SK-N-SH treated with all-trans-retinoic acid at 6 μM for 48 hours (cell line): ENCODE measurements at regions not wholly inside any gene's neighbourhood (a gene's known extent, or its start where the extent isn't known, plus 50 kb on each side); places are given as distances from the start of the nearest gene placed in this dataset.

Source experiments
- ATAC-seq: fragments of 200-7000 bp; cut with Tn5 transposase; 3 replicates; pipeline ENCODE4 v1.9.1; 2020; ENCODE audit warnings: mild to moderate bottlenecking, moderate library complexity
- ARNTL ChIP-seq: fragments of 450-650 bp; formaldehyde crosslinking; IDR thresholded peaks from 2 replicates; pipeline ENCODE4 v1.5.0; 2020; ENCODE audit warnings: low read depth, mild to moderate bottlenecking, moderate library complexity, borderline replicate concordance
- BACH2 ChIP-seq: fragments of 250-450 bp; sonication (Bioruptor Pico); IDR thresholded peaks from 2 replicates; pipeline ENCODE4 v1.9.0; 2021; ENCODE audit warnings: mild to moderate bottlenecking, borderline replicate concordance
- CSDC2 ChIP-seq: fragments of 250-450 bp; sonication (Bioruptor Pico); IDR thresholded peaks from 2 replicates; pipeline ENCODE4 v1.5.0; 2020; ENCODE audit warnings: mild to moderate bottlenecking, moderate library complexity
- ESRRG ChIP-seq: fragments of 250-450 bp; sonication (Bioruptor Pico); IDR thresholded peaks from 2 replicates; pipeline ENCODE4 v1.6.1; 2021; ENCODE audit warnings: mild to moderate bottlenecking
- GLIS3 ChIP-seq: fragments of 250-450 bp; sonication (Bioruptor Pico); IDR thresholded peaks from 2 replicates; pipeline ENCODE4 v1.5.0; 2020; ENCODE audit warnings: mild to moderate bottlenecking, moderate library complexity
- ISL1 ChIP-seq: fragments of 250-450 bp; sonication (Bioruptor Pico); IDR thresholded peaks from 2 replicates; pipeline ENCODE4 v2.1.2; 2022; ENCODE audit warnings: mild to moderate bottlenecking, moderate library complexity
- PPARA ChIP-seq: fragments of 250-450 bp; sonication (Bioruptor Pico); IDR thresholded peaks from 2 replicates; pipeline ENCODE4 v1.5.0; 2020; ENCODE audit warnings: mild to moderate bottlenecking, borderline replicate concordance
- RARB ChIP-seq: fragments of 250-450 bp; sonication (Bioruptor Pico); IDR thresholded peaks from 2 replicates; pipeline ENCODE4 v1.8.0; 2021; ENCODE audit warnings: mild to moderate bottlenecking, moderate library complexity
- SNAI2 ChIP-seq: fragments of 250-450 bp; sonication (Bioruptor Pico); IDR thresholded peaks from 2 replicates; pipeline ENCODE4 v1.5.0; 2020; ENCODE audit warnings: mild to moderate bottlenecking, moderate library complexity
- TCF4 ChIP-seq: fragments of 250-450 bp; sonication (Bioruptor Pico); IDR thresholded peaks from 2 replicates; pipeline ENCODE4 v1.8.0; 2021; ENCODE audit warnings: mild to moderate bottlenecking, moderate library complexity, borderline replicate concordance
- TOX ChIP-seq: fragments of 250-450 bp; sonication (Bioruptor Pico); IDR thresholded peaks from 2 replicates; pipeline ENCODE4 v1.8.0; 2021; ENCODE audit warnings: mild to moderate bottlenecking, moderate library complexity, borderline replicate concordance
- ZC3H10 ChIP-seq: fragments of 250-450 bp; sonication (Bioruptor Pico); IDR thresholded peaks from 2 replicates; pipeline ENCODE4 v1.5.1; 2021; ENCODE audit warnings: mild to moderate bottlenecking, moderate library complexity
- ZFP3 ChIP-seq: fragments of 250-450 bp; sonication (Bioruptor Pico); IDR thresholded peaks from 2 replicates; pipeline ENCODE4 v1.5.0; 2020; ENCODE audit warnings: mild to moderate bottlenecking, moderate library complexity
- ZFP30 ChIP-seq: fragments of 450-650 bp; formaldehyde crosslinking; IDR thresholded peaks from 2 replicates; pipeline ENCODE4 v1.5.0; 2022; ENCODE audit warnings: mild to moderate bottlenecking, moderate library complexity
- ZNF565 ChIP-seq: fragments of 450-650 bp; formaldehyde crosslinking; conservative IDR thresholded peaks from 2 replicates; pipeline ENCODE4 v1.5.0; 2020; ENCODE audit warnings: low read depth, mild to moderate bottlenecking, moderate library complexity
- ZNF70 ChIP-seq: fragments of 450-650 bp; formaldehyde crosslinking; IDR thresholded peaks from 2 replicates; pipeline ENCODE4 v1.5.0; 2020; ENCODE audit warnings: mild to moderate bottlenecking, moderate library complexity
- ZNF8 ChIP-seq: fragments of 450-650 bp; formaldehyde crosslinking; IDR thresholded peaks from 2 replicates; pipeline ENCODE4 v1.5.0; 2020; ENCODE audit warnings: mild to moderate bottlenecking, moderate library complexity
- TF ChIP-seq, protein P1 (sequence below): fragments of 250-450 bp; sonication (Bioruptor Pico); IDR thresholded peaks from 2 replicates; pipeline ENCODE4 v1.5.0; 2020; ENCODE audit warnings: mild to moderate bottlenecking, moderate library complexity
- TF ChIP-seq, protein P2 (sequence below): fragments of 250-450 bp; sonication (Bioruptor Pico); IDR thresholded peaks from 2 replicates; pipeline ENCODE4 v1.8.0; 2021; ENCODE audit warnings: low read depth, mild to moderate bottlenecking, moderate library complexity, borderline replicate concordance
- TF ChIP-seq, protein P3 (sequence below): fragments of 250-450 bp; sonication (Bioruptor Pico); IDR thresholded peaks from 2 replicates; pipeline ENCODE4 v1.5.1; 2020; ENCODE audit warnings: low read depth, mild to moderate bottlenecking, moderate library complexity
- TF ChIP-seq, protein P4 (sequence below): fragments of 250-450 bp; sonication (Bioruptor Pico); IDR thresholded peaks from 2 replicates; pipeline ENCODE4 v1.8.0; 2020; ENCODE audit warnings: mild to moderate bottlenecking, moderate library complexity, borderline replicate concordance

DNA sequence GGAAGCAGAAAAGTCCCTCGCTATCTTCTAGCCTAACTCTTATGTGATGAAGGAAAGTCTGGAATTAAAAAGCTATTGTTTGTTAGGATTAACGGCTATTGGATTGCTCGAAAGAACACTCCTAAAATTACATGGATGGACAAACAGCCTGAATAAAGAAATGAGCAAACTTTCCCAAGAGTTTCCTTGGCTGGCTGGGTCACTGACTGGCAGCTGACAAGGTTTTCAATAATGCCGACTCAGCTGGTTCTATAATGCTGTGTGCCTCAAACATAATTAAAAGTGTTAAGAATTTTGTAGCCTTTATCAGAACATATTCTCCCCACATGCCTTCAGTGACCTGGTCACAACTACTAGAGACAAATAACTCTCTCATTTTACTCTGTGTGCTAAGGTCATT is 142.9 kb upstream of the ADAMTS9 start:
- TF ChIP-seq ZNF70 (CRISPR knock-in tag) (no peak), TOX (CRISPR knock-in tag) (no peak), ISL1 (CRISPR knock-in tag) (no peak), ZNF565 (CRISPR knock-in tag) (no peak), ESRRG (CRISPR knock-in tag) (no peak), CSDC2 (no peak), ZFP3 (CRISPR knock-in tag) (no peak)
- no peak for ATAC-seq

DNA sequence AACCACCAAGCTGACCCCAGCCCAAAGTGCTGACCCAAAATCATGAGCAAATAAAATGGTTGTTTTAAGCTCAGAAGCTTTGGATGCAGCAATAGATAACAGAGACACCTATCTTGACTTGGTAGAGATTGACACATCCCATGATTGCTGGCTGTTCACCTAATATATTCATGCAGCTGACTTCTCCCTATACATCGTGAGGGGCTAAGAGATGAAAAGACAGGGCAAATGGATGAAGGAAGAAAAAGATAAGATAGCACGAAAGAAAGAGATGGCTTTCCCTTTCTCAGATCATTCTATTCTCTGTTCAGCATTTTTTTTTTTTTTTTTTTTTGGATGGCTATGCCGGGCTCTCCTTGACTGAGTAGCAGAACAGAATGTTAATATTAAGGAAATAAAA is 141.5 kb upstream of the ADAMTS9 start:
- no peak for ATAC-seq
- TF ChIP-seq, protein P1, sequence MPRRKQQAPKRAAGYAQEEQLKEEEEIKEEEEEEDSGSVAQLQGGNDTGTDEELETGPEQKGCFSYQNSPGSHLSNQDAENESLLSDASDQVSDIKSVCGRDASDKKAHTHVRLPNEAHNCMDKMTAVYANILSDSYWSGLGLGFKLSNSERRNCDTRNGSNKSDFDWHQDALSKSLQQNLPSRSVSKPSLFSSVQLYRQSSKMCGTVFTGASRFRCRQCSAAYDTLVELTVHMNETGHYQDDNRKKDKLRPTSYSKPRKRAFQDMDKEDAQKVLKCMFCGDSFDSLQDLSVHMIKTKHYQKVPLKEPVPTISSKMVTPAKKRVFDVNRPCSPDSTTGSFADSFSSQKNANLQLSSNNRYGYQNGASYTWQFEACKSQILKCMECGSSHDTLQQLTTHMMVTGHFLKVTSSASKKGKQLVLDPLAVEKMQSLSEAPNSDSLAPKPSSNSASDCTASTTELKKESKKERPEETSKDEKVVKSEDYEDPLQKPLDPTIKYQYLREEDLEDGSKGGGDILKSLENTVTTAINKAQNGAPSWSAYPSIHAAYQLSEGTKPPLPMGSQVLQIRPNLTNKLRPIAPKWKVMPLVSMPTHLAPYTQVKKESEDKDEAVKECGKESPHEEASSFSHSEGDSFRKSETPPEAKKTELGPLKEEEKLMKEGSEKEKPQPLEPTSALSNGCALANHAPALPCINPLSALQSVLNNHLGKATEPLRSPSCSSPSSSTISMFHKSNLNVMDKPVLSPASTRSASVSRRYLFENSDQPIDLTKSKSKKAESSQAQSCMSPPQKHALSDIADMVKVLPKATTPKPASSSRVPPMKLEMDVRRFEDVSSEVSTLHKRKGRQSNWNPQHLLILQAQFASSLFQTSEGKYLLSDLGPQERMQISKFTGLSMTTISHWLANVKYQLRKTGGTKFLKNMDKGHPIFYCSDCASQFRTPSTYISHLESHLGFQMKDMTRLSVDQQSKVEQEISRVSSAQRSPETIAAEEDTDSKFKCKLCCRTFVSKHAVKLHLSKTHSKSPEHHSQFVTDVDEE = no peak
- no peak for TF ChIP-seq TCF4 (CRISPR knock-in tag)
- TF ChIP-seq RARB = no peak
- no peak for TF ChIP-seq ARNTL (CRISPR knock-in tag)
- TF ChIP-seq ISL1 (CRISPR knock-in tag) = no peak
- no peak for TF ChIP-seq TOX (CRISPR knock-in tag)
- TF ChIP-seq ZC3H10 (CRISPR knock-in tag) = no peak
- TF ChIP-seq, protein P2, sequence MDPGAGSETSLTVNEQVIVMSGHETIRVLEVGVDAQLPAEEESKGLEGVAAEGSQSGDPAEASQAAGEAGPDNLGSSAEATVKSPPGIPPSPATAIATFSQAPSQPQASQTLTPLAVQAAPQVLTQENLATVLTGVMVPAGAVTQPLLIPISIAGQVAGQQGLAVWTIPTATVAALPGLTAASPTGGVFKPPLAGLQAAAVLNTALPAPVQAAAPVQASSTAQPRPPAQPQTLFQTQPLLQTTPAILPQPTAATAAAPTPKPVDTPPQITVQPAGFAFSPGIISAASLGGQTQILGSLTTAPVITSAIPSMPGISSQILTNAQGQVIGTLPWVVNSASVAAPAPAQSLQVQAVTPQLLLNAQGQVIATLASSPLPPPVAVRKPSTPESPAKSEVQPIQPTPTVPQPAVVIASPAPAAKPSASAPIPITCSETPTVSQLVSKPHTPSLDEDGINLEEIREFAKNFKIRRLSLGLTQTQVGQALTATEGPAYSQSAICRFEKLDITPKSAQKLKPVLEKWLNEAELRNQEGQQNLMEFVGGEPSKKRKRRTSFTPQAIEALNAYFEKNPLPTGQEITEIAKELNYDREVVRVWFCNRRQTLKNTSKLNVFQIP (CRISPR knock-in tag) = no peak

DNA sequence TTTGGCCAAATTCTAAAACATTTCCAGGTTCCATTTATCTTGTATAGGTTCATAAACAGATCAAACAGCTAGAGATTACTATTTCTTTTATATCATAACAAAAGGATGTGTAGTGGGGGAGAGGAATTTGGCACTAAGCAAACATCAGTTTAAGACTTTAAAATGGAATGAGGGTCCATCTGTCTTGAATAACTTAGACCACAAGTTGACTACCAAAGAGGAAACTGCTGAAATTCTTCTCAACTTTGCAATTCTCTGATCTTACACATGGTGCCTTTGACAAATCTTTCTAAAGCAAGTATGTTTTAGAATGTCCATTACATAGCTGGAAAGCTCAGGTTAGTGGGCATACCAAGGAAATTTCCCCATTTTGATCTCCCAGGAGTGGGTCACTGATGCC is 140.5 kb upstream of the ADAMTS9 start:
- TF ChIP-seq ZNF8 (CRISPR knock-in tag) (no peak), ISL1 (CRISPR knock-in tag) (no peak), GLIS3 (CRISPR knock-in tag) (no peak), ZFP3 (CRISPR knock-in tag) (no peak), TOX (CRISPR knock-in tag) (no peak), PPARA (no peak), TCF4 (CRISPR knock-in tag) (no peak), CSDC2 (no peak), BACH2 (CRISPR knock-in tag) (no peak), ZNF565 (CRISPR knock-in tag) (no peak), ARNTL (CRISPR knock-in tag) (no peak)
- TF ChIP-seq, protein P2 (CRISPR knock-in tag) = no peak
- TF ChIP-seq, protein P3, sequence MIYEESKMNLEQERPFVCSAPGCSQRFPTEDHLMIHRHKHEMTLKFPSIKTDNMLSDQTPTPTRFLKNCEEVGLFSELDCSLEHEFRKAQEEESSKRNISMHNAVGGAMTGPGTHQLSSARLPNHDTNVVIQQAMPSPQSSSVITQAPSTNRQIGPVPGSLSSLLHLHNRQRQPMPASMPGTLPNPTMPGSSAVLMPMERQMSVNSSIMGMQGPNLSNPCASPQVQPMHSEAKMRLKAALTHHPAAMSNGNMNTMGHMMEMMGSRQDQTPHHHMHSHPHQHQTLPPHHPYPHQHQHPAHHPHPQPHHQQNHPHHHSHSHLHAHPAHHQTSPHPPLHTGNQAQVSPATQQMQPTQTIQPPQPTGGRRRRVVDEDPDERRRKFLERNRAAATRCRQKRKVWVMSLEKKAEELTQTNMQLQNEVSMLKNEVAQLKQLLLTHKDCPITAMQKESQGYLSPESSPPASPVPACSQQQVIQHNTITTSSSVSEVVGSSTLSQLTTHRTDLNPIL (CRISPR knock-in tag) = no peak
- no peak for ATAC-seq

DNA sequence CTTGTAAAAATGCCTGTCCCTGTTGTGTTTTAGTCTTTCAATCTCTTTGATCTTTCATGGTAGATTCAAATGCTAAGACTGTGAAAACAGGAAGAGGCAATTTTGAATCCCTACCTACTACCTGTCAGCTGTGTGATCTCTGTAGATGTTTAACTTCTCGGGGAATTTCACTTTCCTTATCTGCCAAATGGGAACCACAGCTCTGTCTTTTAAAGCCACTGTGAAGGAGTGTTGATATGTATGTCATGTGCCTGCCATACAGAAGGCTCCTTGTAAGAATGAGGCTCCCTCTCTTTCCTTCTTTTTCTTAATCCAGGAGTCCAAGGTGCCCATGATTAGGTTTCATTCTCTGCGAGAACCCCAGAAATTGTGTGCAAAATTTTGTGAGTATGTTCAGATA is 139.6 kb upstream of the ADAMTS9 start:
- ATAC-seq = no peak
- no peak for TF ChIP-seq ZFP30 (CRISPR knock-in tag)
- TF ChIP-seq, protein P1 = no peak
- no peak for TF ChIP-seq ZC3H10 (CRISPR knock-in tag)
- TF ChIP-seq, protein P3 (CRISPR knock-in tag) = no peak
- TF ChIP-seq, protein P4, sequence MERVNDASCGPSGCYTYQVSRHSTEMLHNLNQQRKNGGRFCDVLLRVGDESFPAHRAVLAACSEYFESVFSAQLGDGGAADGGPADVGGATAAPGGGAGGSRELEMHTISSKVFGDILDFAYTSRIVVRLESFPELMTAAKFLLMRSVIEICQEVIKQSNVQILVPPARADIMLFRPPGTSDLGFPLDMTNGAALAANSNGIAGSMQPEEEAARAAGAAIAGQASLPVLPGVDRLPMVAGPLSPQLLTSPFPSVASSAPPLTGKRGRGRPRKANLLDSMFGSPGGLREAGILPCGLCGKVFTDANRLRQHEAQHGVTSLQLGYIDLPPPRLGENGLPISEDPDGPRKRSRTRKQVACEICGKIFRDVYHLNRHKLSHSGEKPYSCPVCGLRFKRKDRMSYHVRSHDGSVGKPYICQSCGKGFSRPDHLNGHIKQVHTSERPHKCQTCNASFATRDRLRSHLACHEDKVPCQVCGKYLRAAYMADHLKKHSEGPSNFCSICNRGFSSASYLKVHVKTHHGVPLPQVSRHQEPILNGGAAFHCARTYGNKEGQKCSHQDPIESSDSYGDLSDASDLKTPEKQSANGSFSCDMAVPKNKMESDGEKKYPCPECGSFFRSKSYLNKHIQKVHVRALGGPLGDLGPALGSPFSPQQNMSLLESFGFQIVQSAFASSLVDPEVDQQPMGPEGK = no peak
- no peak for TF ChIP-seq SNAI2
- TF ChIP-seq ESRRG (CRISPR knock-in tag) = no peak
- no peak for TF ChIP-seq ZNF8 (CRISPR knock-in tag)
- TF ChIP-seq BACH2 (CRISPR knock-in tag) = no peak
- TF ChIP-seq ARNTL (CRISPR knock-in tag) = no peak
- TF ChIP-seq ISL1 (CRISPR knock-in tag) = no peak
- TF ChIP-seq CSDC2 = no peak
- TF ChIP-seq TCF4 (CRISPR knock-in tag) = no peak
